Limb (tissue), 2 donors: ENCODE measurements at regions not wholly inside any gene's neighbourhood (a gene's known extent, or its start where the extent isn't known, plus 50 kb on each side); places are given as distances from the start of the nearest gene placed in this dataset.

Experiments used
- DNase-seq, 2 donors: peaks; one replicate each; pipeline ENCODE4 v3.0.0-alpha.2; 2016; ENCODE audit errors: extremely low spot score in 2 of 2

GRCh38 chr6:138577151-138577915, 78.0 kb upstream of the NHSL1 start:
- DNase-seq, result no peak

GRCh38 chr6:138580040-138580439, 80.7 kb upstream of the NHSL1 start:
- DNase-seq, result no peak

- DNase-seq, result no peak
Observed at GRCh38 chr6:138580801-138581200, 81.5 kb upstream of the NHSL1 start.

- DNase-seq, result no peak
Observed at GRCh38 chr6:138582573-138582972, 83.3 kb upstream of the NHSL1 start.

- DNase-seq, result no peak
Observed at GRCh38 chr6:138586638-138587037, 87.3 kb upstream of the NHSL1 start.

GRCh38 chr6:138588805-138589434, 89.6 kb upstream of the NHSL1 start:
- peak; percentile 74 to 87 for DNase-seq

GRCh38 chr6:138590796-138591709, 91.8 kb upstream of the NHSL1 start:
- peak; percentile 66 to 73 for DNase-seq

- DNase-seq, result no peak
Observed at GRCh38 chr6:138592749-138593123, 93.4 kb upstream of the NHSL1 start.

GRCh38 chr6:138593124-138593877, 94.0 kb upstream of the NHSL1 start:
- DNase-seq, result peak in 1 of 2 donors; percentile 68

- no peak for DNase-seq
Observed at GRCh38 chr6:138593909-138594757, 94.8 kb upstream of the NHSL1 start.

GRCh38 chr6:138594758-138595140, 95.5 kb upstream of the NHSL1 start:
- no peak for DNase-seq

- DNase-seq, result no peak
Observed at GRCh38 chr6:138596126-138596525, 96.8 kb upstream of the NHSL1 start.

GRCh38 chr6:138596591-138596990, 97.3 kb upstream of the NHSL1 start:
- DNase-seq, result no peak

- no peak for DNase-seq
Observed at GRCh38 chr6:138597336-138597735, 98.0 kb upstream of the NHSL1 start.

GRCh38 chr6:138598562-138599173, 99.4 kb upstream of the NHSL1 start:
- DNase-seq, result no peak

GRCh38 chr6:138600261-138600660, 101.0 kb upstream of the NHSL1 start:
- no peak for DNase-seq

GRCh38 chr6:138600726-138601125, 101.4 kb upstream of the NHSL1 start:
- no peak for DNase-seq

GRCh38 chr6:138601128-138601527, 101.8 kb upstream of the NHSL1 start:
- no peak for DNase-seq

GRCh38 chr6:138605958-138606357, 106.7 kb upstream of the NHSL1 start:
- DNase-seq, result no peak
